ENCODE measurements at regions not wholly inside any gene's neighbourhood (a gene's known extent, or its start where the extent isn't known, plus 50 kb on each side); places are given as distances from the start of the nearest gene placed in this dataset.
A peak's percentile ranks its signal among the peaks of the same experiment; 100 is the strongest.
"Not testable (repeated sequence)": the region's sequence is repeated elsewhere in the genome, so short reads cannot be mapped to it uniquely, and the experiment has no call there.

DNA sequence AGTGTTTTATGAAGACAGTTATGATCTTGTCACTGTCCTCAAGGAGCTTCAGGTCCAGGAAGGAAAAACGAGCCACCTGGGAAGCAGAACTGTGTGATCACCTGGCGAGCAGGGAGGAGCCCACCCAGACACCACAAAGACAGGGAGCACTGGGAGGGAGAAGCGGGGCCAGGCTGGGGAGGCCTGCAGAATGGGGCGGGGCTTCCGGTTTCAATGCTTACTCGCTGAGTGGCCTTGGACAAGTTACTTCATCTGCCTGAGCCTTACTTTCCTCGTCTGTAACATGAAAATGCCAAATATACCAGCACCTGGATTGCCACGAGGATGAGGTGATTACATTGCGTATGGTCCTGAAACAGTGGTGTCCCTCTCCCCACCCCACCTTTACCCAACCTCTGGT, 227.5 kb downstream of the ANKRD30B start:
- H3K4me3 ChIP-seq (ENCODE audit: low read depth, low read length): no peak overlapping the region
- TF ChIP-seq, protein P1, sequence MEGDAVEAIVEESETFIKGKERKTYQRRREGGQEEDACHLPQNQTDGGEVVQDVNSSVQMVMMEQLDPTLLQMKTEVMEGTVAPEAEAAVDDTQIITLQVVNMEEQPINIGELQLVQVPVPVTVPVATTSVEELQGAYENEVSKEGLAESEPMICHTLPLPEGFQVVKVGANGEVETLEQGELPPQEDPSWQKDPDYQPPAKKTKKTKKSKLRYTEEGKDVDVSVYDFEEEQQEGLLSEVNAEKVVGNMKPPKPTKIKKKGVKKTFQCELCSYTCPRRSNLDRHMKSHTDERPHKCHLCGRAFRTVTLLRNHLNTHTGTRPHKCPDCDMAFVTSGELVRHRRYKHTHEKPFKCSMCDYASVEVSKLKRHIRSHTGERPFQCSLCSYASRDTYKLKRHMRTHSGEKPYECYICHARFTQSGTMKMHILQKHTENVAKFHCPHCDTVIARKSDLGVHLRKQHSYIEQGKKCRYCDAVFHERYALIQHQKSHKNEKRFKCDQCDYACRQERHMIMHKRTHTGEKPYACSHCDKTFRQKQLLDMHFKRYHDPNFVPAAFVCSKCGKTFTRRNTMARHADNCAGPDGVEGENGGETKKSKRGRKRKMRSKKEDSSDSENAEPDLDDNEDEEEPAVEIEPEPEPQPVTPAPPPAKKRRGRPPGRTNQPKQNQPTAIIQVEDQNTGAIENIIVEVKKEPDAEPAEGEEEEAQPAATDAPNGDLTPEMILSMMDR (IDR thresholded peaks at IDR 0.05; ENCODE audit: control insufficient read depth, extremely low read depth, insufficient read depth): no peak
- DNase-seq (ENCODE audit: low read depth): no peak

DNA sequence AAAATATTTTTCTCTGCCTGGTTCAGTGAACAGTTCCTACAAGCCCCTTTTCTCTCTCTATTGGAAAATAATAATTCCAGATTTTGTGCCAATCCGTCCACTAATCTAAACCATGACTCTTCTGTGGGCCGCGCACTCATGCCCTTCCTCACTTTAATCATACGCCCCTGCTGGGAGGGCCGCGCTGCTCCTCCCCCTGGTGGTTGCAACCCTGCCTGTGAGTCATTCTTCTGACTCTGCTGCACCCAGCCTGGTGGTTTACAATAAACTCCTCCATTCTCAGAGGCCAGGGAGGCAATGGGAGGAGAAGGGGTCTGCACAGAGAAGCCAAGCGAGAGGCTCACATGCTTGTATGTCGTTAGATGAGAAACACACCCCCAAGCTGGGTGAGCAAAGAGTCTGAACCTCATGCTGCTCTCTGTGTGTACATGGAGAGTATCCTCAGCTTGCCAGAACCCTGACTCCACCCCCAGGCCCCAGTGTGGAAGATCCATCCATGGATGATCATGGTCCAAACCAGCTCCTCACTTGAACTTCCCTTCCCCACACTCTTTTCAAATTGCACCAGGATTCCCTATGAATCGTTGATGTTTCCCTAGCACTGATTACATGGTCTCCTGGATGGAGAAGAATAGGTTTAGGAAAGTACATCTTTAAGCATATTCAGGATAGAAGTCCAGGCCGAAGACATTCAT, 228.9 kb downstream of the ANKRD30B start:
- TF ChIP-seq, protein P1 (IDR thresholded peaks at IDR 0.05; ENCODE audit: control insufficient read depth, extremely low read depth, insufficient read depth): no peak
- H3K4me3 ChIP-seq (ENCODE audit: low read depth, low read length): no peak overlapping the region
- DNase-seq (ENCODE audit: low read depth): no peak

DNA sequence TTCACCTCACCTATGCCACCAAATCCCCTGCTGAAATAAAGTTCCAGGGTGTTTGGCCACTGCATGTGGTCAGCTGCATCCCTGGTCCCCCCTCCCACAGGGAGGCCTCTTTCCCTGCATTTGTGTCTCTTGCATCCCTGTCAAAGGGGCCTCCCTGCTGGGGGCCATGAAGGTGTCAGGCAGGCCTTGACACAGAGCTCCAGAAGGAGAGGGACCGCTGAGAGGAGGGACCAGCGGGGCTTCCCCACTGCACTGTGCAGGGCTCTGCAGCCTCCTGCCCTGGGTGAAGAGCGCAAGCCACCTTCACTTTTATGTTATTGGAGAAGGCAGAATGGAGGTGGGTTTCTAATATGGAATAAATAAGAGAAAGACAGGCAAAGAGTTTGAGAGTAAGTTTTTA, 230.2 kb downstream of the ANKRD30B start:
- TF ChIP-seq, protein P1 (IDR thresholded peaks at IDR 0.05; ENCODE audit: control insufficient read depth, extremely low read depth, insufficient read depth): no peak
- H3K4me3 ChIP-seq (ENCODE audit: low read depth, low read length): no peak overlapping the region
- DNase-seq (ENCODE audit: low read depth): no peak

DNA sequence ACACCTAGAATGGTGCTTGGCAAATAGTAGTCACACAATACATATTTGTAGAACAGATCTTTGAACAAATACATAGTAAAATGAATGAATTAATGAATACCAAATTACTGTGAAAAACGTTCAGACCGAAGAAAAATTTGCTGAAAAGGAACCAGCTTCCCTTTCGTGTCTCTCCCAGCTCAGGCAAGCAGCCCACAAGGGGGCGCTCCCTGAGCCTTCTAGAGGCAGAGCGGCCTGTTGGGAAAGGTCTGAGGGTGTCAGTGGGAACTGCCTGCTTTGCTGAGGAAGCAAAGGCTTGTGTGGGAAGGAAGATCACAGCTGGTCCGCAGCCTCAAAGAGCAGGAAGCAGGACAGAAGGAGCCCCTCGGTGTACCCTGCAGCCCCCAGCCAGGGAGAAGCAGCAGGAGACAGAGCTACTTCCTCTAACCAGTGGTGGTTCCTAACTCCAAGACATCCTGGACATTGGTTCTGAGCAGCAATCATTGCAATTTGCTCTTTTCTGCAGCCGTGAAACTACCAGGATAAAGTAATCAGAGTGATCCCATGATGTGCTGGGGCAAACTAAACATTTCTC, 231.1 kb downstream of the ANKRD30B start:
- TF ChIP-seq, protein P1 (IDR thresholded peaks at IDR 0.05; ENCODE audit: control insufficient read depth, extremely low read depth, insufficient read depth): peak; percentile 81
- DNase-seq (ENCODE audit: low read depth): no peak
- H3K4me3 ChIP-seq (ENCODE audit: low read depth, low read length): no peak overlapping the region

DNA sequence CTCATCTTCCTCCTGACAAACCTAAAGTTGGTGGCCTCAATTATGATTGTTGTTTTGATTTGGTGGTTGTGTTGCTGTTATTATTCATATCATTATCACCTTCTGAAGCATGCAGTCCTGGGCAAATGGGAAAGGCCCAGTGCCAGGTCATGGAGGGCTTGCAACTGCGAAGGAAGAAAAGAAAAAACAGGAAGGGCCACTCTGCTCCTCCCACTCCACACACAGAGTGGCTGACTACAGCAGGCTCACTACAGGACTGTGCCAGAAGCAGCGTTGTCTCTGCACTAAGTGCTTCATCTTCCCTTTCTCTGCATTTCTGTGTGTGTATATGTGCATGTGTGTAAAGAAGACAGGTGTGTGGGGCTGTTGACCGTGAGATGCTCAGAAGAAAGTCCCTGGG, 231.9 kb downstream of the ANKRD30B start:
- TF ChIP-seq, protein P1 (IDR thresholded peaks at IDR 0.05; ENCODE audit: control insufficient read depth, extremely low read depth, insufficient read depth): no peak
- no peak for DNase-seq (ENCODE audit: low read depth)
- H3K4me3 ChIP-seq (ENCODE audit: low read depth, low read length): no peak overlapping the region

DNA sequence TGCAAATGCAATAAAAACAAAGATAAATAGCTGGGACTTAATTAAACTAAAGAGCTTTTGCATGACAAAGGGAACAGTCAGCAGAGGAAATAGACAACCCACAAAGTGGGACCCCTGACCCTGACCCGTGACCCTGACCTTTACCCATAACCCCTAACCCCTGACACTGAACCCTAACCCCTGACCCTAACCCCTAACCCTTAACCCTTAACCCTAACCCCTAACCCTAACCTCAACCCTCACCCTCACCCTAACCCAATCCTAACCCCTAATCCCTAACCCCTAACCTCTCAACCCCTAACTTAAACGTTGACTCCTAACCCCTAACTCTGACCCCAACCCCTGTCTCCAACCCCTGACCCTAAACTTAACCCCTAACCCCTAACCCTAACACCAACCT, 236.6 kb downstream of the ANKRD30B start:
- not testable (repeated sequence) for H3K4me3 ChIP-seq (ENCODE audit: low read depth, low read length)

DNA sequence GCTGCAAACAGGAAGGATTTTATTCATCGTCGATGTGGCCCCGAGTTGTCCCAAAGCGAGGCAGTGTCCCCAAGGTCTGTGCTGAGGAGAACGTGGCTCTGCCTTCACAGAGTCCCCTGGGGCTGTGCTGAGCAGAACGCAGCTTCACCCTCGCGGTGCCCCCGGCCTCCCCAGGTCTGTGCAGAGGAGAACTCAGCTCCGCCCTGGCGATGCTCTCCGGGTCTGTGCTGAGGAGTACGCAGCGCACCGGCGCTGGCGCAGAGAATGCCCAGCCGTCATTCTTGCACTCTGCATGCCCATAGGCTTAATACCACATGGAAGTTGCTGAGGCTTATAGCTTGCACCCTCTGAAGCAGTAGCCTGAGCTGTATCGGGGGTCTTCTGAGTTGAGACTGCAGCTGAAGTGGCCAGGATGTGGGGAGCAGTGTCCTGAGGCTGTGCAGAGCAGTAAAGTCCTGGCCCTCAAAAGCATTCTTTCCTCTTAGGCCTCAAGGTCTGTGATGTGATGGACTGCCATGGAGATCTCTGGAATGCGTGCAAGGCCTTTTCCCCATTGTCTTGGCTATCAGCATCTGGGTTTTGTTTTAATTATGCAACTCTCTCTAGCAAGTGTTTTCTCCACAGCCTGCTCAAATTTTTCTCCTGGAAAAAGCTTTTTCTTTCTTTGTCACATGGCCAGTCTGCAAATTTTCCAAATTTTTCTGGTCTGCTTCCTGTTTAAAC, 237.5 kb downstream of the ANKRD30B start:
- not testable (repeated sequence) for DNase-seq (ENCODE audit: low read depth)

More for the DNA sequence above, 236.6 kb downstream of the ANKRD30B start:
- DNase-seq (ENCODE audit: low read depth): not testable (repeated sequence)

DNA sequence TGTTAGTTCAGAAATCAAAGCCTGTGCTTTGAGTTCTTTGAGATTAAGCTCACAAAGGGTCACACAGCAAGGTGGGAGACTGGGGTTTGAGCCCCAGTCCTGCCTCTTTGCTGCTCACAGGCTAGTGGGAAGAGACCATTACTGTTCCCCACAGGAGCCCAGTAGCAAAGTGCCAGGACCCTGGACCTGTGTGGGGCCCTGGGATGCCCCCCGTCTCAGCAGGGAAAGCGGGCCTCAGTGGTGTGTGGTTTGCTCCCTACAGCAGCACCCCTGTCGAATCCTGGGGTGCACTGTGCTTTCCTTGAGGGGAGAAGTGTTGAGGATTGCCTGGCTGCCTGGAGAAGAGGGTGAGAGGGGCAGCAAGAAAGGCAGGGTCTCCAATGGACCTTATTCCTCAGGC, 239.4 kb downstream of the ANKRD30B start:
- not testable (repeated sequence) for DNase-seq (ENCODE audit: low read depth); H3K4me3 ChIP-seq (ENCODE audit: low read depth, low read length)

More for the DNA sequence above, 237.5 kb downstream of the ANKRD30B start:
- not testable (repeated sequence) for H3K4me3 ChIP-seq (ENCODE audit: low read depth, low read length)

DNA sequence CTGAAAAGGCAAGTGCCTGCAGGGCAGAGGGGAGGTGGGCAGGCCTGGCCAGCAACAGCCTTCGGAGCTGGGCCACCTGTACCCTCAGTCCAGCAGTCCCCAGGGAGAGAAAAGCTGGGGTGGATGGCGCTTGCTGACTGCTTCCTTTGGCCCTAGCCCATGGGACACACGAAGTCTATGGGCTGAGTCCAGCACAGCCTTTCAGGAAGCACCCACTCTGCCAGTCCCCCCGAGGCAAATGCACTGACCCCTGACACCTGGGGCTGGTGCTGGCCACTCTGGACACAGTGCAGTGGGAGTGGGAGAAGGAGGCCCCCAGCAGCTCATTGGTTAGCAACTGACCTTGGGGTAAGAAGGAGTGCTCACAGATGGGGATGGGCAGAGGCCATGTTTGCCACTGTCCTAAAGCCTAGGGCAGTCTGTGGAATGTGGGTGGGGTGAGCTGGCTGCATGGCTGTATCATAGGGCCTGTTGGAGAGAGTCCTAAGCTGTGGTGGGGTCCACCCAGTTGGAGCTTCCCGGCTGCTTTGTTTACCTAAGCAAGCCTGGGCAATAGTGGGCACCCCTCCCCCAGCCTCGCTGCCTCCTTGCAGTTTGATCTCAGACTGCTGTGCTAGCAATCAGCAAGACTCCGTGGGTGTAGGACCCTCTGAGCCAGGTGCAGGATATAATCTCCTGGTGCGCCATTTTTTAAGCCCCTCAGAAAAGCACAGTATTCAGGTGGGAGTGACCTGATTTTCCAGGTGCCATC, 240.2 kb downstream of the ANKRD30B start:
- H3K4me3 ChIP-seq (ENCODE audit: low read depth, low read length); DNase-seq (ENCODE audit: low read depth): not testable (repeated sequence)

DNA sequence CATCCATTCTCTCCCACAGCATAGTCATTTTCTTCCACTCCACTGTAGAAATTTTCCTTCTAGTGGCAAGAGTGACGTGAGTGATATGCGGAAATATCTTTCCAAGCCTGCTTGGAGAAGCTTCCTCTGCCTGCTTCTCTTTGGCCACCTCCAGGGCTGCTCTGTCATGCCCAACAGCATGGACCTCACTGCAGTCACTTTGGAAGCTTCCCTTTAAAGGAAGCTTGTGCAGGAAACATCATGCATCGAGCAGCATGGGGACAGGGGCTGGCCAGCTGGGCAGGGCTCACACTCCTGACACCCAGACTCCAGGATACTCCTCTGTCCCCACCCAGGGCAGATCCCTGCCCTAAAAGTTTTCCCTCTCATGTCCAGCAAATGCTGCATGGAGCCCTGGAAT, 241.6 kb downstream of the ANKRD30B start:
- not testable (repeated sequence) for H3K4me3 ChIP-seq (ENCODE audit: low read depth, low read length); DNase-seq (ENCODE audit: low read depth)
